Left kidney (tissue), 1 donor: ENCODE measurements at regions not wholly inside any gene's neighbourhood (a gene's known extent, or its start where the extent isn't known, plus 50 kb on each side); places are given as distances from the start of the nearest gene placed in this dataset.

Source experiments
- DNase-seq: peaks from one replicate; pipeline ENCODE4 v3.0.0-alpha.2; 2013

- no peak for DNase-seq
Measured at GRCh38 chr5:143870362-143870761, 58.4 kb downstream of the HMHB1 start.

GRCh38 chr5:143870871-143871632, 59.1 kb downstream of the HMHB1 start:
- no peak for DNase-seq

GRCh38 chr5:143871672-143872071, 59.7 kb downstream of the HMHB1 start:
- no peak for DNase-seq

- no peak for DNase-seq
Measured at GRCh38 chr5:143874312-143874711, 62.4 kb downstream of the HMHB1 start.

GRCh38 chr5:143877196-143877595, 65.2 kb downstream of the HMHB1 start:
- no peak for DNase-seq

- DNase-seq, result no peak
Measured at GRCh38 chr5:143878430-143878829, 66.5 kb downstream of the HMHB1 start.

- no peak for DNase-seq
Measured at GRCh38 chr5:143879646-143880045, 67.7 kb downstream of the HMHB1 start.

- DNase-seq, result no peak
Measured at GRCh38 chr5:143880178-143880577, 68.2 kb downstream of the HMHB1 start.

GRCh38 chr5:143882520-143882919, 70.6 kb downstream of the HMHB1 start:
- no peak for DNase-seq

- DNase-seq, result no peak
Measured at GRCh38 chr5:143886096-143886495, 74.1 kb downstream of the HMHB1 start.

- DNase-seq, result no peak
Measured at GRCh38 chr5:143886651-143887638, 75.0 kb downstream of the HMHB1 start.

- no peak for DNase-seq
Measured at GRCh38 chr5:143887903-143888665, 76.1 kb downstream of the HMHB1 start.

GRCh38 chr5:143888912-143889311, 77.0 kb downstream of the HMHB1 start:
- no peak for DNase-seq

GRCh38 chr5:143889986-143890385, 78.0 kb downstream of the HMHB1 start:
- DNase-seq, result no peak

- no peak for DNase-seq
Measured at GRCh38 chr5:143890487-143890886, 78.5 kb downstream of the HMHB1 start.

- DNase-seq, result no peak
Measured at GRCh38 chr5:143892271-143892670, 80.3 kb downstream of the HMHB1 start.

- DNase-seq, result no peak
Measured at GRCh38 chr5:143892908-143893307, 80.9 kb downstream of the HMHB1 start.

GRCh38 chr5:143893638-143894037, 81.7 kb downstream of the HMHB1 start:
- no peak for DNase-seq

GRCh38 chr5:143896516-143896915, 84.6 kb downstream of the HMHB1 start:
- no peak for DNase-seq

GRCh38 chr5:143896966-143897365, 85.0 kb downstream of the HMHB1 start:
- DNase-seq, result no peak

- no peak for DNase-seq
Measured at GRCh38 chr5:143898381-143898780, 86.4 kb downstream of the HMHB1 start.

- DNase-seq, result no peak
Measured at GRCh38 chr5:143898916-143899591, 87.1 kb downstream of the HMHB1 start.
